ENCODE measurements at regions not wholly inside any gene's neighbourhood (a gene's known extent, or its start where the extent isn't known, plus 50 kb on each side); places are given as distances from the start of the nearest gene placed in this dataset.

DNA sequence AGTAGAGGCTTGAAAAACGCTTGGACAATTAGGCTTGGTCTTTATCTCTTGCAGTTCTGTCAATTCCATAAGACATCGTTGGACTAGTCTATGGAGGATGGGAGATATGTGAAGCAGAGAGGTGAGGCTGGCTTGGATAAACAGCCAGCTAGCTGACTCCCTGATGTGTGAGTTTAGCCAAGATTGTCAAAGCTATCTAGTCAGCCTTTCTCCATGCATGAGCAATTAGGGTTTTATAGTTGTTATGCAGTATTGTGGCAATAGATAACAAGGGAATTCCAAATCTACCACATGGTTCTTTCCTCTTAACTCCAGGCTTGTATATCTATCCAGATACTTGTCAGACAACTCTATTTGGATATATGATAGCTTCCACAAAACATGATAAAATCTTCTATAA is 153.6 kb upstream of the NRXN3 start:
- no peak overlapping the region for H3K27ac Mint-ChIP-seq (ENCODE audit: unreplicated experiment)
- H3K27me3 Mint-ChIP-seq (ENCODE audit: unreplicated experiment) = peaks cover 1% of the 10 kb centered on the region
- H3K4me3 Mint-ChIP-seq (ENCODE audit: unreplicated experiment) = no peak overlapping the region
- no peaks in the 10 kb centered on the region for H3K36me3 Mint-ChIP-seq (ENCODE audit: low read depth, unreplicated experiment)
- no peak for DNase-seq (ENCODE audit: low spot score)
- no peaks in the 10 kb centered on the region for H3K9me3 Mint-ChIP-seq (ENCODE audit: unreplicated experiment)
- H3K4me1 Mint-ChIP-seq (ENCODE audit: unreplicated experiment) = no peaks in the 10 kb centered on the region
- TF ChIP-seq, protein P1, sequence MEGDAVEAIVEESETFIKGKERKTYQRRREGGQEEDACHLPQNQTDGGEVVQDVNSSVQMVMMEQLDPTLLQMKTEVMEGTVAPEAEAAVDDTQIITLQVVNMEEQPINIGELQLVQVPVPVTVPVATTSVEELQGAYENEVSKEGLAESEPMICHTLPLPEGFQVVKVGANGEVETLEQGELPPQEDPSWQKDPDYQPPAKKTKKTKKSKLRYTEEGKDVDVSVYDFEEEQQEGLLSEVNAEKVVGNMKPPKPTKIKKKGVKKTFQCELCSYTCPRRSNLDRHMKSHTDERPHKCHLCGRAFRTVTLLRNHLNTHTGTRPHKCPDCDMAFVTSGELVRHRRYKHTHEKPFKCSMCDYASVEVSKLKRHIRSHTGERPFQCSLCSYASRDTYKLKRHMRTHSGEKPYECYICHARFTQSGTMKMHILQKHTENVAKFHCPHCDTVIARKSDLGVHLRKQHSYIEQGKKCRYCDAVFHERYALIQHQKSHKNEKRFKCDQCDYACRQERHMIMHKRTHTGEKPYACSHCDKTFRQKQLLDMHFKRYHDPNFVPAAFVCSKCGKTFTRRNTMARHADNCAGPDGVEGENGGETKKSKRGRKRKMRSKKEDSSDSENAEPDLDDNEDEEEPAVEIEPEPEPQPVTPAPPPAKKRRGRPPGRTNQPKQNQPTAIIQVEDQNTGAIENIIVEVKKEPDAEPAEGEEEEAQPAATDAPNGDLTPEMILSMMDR (IDR thresholded peaks at IDR 0.05; ENCODE audit: unreplicated experiment) = no peak

DNA sequence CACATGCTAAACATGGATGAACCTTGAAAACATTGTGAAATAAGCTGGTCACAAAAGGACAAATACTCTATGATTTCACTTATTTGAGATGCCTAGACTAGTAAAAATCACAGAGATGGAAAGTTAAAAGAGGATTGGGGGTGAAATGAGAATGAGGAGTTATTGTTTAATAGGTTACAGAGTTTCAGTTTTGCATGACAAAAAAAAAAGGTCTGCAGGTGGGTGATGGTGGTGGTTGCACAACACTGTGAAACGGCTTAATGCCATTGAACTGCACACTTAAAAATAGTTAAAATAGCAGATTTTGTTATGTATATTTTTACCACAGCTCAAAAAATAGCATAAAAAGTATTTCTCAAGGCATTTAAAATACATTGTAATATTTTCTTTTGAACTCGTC is 151.9 kb upstream of the NRXN3 start:
- no peak for DNase-seq (ENCODE audit: low spot score)
- TF ChIP-seq, protein P1 (IDR thresholded peaks at IDR 0.05; ENCODE audit: unreplicated experiment) = no peak
- Mint-ChIP-seq H3K27me3 (ENCODE audit: unreplicated experiment) (peaks cover 1% of the 10 kb centered on the region), H3K4me1 (ENCODE audit: unreplicated experiment) (no peaks in the 10 kb centered on the region), H3K4me3 (ENCODE audit: unreplicated experiment) (no peak overlapping the region), H3K9me3 (ENCODE audit: unreplicated experiment) (no peaks in the 10 kb centered on the region), H3K36me3 (ENCODE audit: low read depth, unreplicated experiment) (no peaks in the 10 kb centered on the region), H3K27ac (ENCODE audit: unreplicated experiment) (no peak overlapping the region)

DNA sequence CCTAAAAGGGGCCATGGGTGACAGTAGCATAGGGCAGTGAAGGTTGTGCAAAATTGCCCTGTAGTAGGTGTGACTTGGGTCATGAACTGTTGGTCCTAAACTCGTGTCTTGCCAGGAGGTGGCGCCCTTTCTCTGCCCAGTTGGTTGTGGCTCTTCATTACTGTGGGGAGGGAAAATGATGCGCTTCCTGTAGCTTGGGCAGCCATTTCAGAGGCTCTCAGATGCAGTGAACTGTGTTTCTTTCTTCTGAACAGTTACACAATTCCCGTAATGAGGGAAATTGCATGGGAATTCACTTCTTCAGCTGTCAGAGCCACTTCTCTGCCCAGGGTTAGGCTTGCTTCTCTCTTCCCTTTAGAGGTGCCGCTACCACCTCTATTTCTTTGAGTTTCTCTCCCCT is 148.1 kb upstream of the NRXN3 start:
- H3K27ac Mint-ChIP-seq (ENCODE audit: unreplicated experiment) = no peak overlapping the region

DNA sequence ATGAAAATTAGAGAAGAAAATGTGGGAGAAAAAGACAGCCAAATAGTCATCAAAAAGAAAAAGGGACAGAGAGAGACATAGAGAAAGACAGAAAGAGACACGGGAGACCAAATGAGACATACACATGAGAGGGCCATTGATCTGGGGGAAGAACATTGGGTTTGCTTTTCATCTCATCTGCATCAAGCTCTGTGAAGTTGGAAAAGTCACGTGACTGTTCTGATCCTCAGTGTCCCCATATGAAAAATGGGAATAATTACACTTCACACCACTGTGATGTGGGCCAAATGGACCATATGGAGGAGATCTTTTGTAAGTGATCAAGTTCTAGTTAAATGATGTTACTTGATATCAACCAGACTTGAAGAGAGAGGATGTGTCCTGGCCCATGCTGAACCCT is 147.1 kb upstream of the NRXN3 start:
- DNase-seq (ENCODE audit: low spot score) = no peak
- Mint-ChIP-seq H3K9me3 (ENCODE audit: unreplicated experiment) (no peaks in the 10 kb centered on the region), H3K27me3 (ENCODE audit: unreplicated experiment) (no peaks in the 10 kb centered on the region), H3K4me1 (ENCODE audit: unreplicated experiment) (no peaks in the 10 kb centered on the region), H3K4me3 (ENCODE audit: unreplicated experiment) (no peak overlapping the region), H3K36me3 (ENCODE audit: low read depth, unreplicated experiment) (no peaks in the 10 kb centered on the region), H3K27ac (ENCODE audit: unreplicated experiment) (no peak overlapping the region)
- TF ChIP-seq, protein P1 (IDR thresholded peaks at IDR 0.05; ENCODE audit: unreplicated experiment) = no peak

More for the DNA sequence above, 148.1 kb upstream of the NRXN3 start:
- Mint-ChIP-seq H3K9me3 (ENCODE audit: unreplicated experiment) (no peaks in the 10 kb centered on the region), H3K4me1 (ENCODE audit: unreplicated experiment) (no peaks in the 10 kb centered on the region), H3K27me3 (ENCODE audit: unreplicated experiment) (no peaks in the 10 kb centered on the region), H3K36me3 (ENCODE audit: low read depth, unreplicated experiment) (no peaks in the 10 kb centered on the region), H3K4me3 (ENCODE audit: unreplicated experiment) (no peak overlapping the region)
- peak; percentile 85 for DNase-seq (ENCODE audit: low spot score)
- TF ChIP-seq, protein P1 (IDR thresholded peaks at IDR 0.05; ENCODE audit: unreplicated experiment) = peak; percentile 80

DNA sequence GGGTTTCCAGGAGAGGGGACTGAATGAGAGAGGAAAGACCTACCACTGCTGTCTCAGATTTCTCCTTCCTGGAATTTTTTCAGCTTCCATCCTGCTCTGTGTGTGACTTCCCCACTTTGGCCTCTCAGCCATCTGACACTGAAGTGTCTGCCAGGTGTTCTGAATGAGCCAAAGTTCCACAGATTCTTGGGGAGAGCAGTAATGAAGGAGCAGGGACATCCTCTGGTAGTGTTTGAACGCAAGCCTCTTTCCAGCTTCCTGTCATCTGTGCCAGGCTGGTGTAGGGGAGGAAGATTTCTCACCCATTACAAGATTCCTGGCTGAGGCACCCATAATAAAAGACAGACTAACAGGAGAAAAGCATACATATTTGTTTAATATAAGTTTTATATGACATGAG is 141.7 kb upstream of the NRXN3 start:
- Mint-ChIP-seq H3K9me3 (ENCODE audit: unreplicated experiment) (no peaks in the 10 kb centered on the region), H3K4me1 (ENCODE audit: unreplicated experiment) (peaks cover 3% of the 10 kb centered on the region), H3K27ac (ENCODE audit: unreplicated experiment) (no peak overlapping the region), H3K27me3 (ENCODE audit: unreplicated experiment) (peaks cover 2% of the 10 kb centered on the region), H3K36me3 (ENCODE audit: low read depth, unreplicated experiment) (no peaks in the 10 kb centered on the region), H3K4me3 (ENCODE audit: unreplicated experiment) (no peak overlapping the region)
- TF ChIP-seq, protein P1 (IDR thresholded peaks at IDR 0.05; ENCODE audit: unreplicated experiment) = no peak
- DNase-seq (ENCODE audit: low spot score) = no peak
